ENCODE measurements at regions not wholly inside any gene's neighbourhood (a gene's known extent, or its start where the extent isn't known, plus 50 kb on each side); places are given as distances from the start of the nearest gene placed in this dataset.

DNA sequence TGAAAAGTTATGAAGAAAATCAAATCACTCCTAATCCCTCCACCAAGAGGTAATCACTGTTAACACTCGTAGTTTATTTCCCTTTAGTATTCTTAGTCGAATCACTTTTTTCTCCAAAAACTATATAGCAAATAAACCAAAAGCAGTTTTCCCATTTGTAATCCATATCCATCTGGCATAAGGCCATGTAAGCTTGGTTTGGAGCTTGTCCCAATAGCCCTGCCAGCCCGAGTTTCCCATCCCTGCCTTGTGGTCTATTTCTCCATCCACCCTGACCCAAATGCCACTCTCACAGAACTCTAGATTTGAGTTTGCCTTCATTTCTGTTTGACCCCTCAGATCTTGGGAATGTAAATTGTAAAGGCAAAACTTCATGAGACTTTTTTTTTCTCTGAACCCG is 71.8 kb upstream of the DSP start:
- no peaks in the 10 kb centered on the region for H3K4me1 ChIP-seq (ENCODE audit: insufficient read depth)
- no peak for TF ChIP-seq CREB1 (CRISPR knock-in tag; IDR thresholded peaks at IDR 0.05; ENCODE audit: low read depth)
- TF ChIP-seq, protein P1, sequence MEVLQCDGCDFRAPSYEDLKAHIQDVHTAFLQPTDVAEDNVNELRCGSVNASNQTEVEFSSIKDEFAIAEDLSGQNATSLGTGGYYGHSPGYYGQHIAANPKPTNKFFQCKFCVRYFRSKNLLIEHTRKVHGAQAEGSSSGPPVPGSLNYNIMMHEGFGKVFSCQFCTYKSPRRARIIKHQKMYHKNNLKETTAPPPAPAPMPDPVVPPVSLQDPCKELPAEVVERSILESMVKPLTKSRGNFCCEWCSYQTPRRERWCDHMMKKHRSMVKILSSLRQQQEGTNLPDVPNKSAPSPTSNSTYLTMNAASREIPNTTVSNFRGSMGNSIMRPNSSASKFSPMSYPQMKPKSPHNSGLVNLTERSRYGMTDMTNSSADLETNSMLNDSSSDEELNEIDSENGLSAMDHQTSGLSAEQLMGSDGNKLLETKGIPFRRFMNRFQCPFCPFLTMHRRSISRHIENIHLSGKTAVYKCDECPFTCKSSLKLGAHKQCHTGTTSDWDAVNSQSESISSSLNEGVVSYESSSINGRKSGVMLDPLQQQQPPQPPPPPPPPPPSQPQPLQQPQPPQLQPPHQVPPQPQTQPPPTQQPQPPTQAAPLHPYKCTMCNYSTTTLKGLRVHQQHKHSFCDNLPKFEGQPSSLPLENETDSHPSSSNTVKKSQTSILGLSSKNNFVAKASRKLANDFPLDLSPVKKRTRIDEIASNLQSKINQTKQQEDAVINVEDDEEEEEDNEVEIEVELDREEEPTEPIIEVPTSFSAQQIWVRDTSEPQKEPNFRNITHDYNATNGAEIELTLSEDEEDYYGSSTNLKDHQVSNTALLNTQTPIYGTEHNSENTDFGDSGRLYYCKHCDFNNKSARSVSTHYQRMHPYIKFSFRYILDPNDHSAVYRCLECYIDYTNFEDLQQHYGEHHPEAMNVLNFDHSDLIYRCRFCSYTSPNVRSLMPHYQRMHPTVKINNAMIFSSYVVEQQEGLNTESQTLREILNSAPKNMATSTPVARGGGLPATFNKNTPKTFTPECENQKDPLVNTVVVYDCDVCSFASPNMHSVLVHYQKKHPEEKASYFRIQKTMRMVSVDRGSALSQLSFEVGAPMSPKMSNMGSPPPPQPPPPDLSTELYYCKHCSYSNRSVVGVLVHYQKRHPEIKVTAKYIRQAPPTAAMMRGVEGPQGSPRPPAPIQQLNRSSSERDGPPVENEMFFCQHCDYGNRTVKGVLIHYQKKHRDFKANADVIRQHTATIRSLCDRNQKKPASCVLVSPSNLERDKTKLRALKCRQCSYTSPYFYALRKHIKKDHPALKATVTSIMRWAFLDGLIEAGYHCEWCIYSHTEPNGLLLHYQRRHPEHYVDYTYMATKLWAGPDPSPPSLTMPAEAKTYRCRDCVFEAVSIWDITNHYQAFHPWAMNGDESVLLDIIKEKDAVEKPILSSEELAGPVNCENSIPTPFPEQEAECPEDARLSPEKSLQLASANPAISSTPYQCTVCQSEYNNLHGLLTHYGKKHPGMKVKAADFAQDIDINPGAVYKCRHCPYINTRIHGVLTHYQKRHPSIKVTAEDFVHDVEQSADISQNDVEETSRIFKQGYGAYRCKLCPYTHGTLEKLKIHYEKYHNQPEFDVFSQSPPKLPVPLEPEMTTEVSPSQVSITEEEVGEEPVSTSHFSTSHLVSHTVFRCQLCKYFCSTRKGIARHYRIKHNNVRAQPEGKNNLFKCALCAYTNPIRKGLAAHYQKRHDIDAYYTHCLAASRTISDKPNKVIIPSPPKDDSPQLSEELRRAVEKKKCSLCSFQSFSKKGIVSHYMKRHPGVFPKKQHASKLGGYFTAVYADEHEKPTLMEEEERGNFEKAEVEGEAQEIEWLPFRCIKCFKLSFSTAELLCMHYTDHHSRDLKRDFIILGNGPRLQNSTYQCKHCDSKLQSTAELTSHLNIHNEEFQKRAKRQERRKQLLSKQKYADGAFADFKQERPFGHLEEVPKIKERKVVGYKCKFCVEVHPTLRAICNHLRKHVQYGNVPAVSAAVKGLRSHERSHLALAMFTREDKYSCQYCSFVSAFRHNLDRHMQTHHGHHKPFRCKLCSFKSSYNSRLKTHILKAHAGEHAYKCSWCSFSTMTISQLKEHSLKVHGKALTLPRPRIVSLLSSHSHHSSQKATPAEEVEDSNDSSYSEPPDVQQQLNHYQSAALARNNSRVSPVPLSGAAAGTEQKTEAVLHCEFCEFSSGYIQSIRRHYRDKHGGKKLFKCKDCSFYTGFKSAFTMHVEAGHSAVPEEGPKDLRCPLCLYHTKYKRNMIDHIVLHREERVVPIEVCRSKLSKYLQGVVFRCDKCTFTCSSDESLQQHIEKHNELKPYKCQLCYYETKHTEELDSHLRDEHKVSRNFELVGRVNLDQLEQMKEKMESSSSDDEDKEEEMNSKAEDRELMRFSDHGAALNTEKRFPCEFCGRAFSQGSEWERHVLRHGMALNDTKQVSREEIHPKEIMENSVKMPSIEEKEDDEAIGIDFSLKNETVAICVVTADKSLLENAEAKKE (CRISPR knock-in tag; IDR thresholded peaks at IDR 0.05) = no peak
- TF ChIP-seq, protein P2, sequence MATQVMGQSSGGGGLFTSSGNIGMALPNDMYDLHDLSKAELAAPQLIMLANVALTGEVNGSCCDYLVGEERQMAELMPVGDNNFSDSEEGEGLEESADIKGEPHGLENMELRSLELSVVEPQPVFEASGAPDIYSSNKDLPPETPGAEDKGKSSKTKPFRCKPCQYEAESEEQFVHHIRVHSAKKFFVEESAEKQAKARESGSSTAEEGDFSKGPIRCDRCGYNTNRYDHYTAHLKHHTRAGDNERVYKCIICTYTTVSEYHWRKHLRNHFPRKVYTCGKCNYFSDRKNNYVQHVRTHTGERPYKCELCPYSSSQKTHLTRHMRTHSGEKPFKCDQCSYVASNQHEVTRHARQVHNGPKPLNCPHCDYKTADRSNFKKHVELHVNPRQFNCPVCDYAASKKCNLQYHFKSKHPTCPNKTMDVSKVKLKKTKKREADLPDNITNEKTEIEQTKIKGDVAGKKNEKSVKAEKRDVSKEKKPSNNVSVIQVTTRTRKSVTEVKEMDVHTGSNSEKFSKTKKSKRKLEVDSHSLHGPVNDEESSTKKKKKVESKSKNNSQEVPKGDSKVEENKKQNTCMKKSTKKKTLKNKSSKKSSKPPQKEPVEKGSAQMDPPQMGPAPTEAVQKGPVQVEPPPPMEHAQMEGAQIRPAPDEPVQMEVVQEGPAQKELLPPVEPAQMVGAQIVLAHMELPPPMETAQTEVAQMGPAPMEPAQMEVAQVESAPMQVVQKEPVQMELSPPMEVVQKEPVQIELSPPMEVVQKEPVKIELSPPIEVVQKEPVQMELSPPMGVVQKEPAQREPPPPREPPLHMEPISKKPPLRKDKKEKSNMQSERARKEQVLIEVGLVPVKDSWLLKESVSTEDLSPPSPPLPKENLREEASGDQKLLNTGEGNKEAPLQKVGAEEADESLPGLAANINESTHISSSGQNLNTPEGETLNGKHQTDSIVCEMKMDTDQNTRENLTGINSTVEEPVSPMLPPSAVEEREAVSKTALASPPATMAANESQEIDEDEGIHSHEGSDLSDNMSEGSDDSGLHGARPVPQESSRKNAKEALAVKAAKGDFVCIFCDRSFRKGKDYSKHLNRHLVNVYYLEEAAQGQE (IDR thresholded peaks at IDR 0.05; ENCODE audit: unreplicated experiment) = no peak
- TF ChIP-seq ZNF114 (CRISPR knock-in tag; IDR thresholded peaks at IDR 0.05) = no peak
- TF ChIP-seq NANOG (IDR thresholded peaks at IDR 0.05; ENCODE audit: borderline replicate concordance) = no peak
- TF ChIP-seq, protein P3, sequence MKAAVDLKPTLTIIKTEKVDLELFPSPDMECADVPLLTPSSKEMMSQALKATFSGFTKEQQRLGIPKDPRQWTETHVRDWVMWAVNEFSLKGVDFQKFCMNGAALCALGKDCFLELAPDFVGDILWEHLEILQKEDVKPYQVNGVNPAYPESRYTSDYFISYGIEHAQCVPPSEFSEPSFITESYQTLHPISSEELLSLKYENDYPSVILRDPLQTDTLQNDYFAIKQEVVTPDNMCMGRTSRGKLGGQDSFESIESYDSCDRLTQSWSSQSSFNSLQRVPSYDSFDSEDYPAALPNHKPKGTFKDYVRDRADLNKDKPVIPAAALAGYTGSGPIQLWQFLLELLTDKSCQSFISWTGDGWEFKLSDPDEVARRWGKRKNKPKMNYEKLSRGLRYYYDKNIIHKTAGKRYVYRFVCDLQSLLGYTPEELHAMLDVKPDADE (IDR thresholded peaks at IDR 0.05) = no peak
- TF ChIP-seq, protein P4, sequence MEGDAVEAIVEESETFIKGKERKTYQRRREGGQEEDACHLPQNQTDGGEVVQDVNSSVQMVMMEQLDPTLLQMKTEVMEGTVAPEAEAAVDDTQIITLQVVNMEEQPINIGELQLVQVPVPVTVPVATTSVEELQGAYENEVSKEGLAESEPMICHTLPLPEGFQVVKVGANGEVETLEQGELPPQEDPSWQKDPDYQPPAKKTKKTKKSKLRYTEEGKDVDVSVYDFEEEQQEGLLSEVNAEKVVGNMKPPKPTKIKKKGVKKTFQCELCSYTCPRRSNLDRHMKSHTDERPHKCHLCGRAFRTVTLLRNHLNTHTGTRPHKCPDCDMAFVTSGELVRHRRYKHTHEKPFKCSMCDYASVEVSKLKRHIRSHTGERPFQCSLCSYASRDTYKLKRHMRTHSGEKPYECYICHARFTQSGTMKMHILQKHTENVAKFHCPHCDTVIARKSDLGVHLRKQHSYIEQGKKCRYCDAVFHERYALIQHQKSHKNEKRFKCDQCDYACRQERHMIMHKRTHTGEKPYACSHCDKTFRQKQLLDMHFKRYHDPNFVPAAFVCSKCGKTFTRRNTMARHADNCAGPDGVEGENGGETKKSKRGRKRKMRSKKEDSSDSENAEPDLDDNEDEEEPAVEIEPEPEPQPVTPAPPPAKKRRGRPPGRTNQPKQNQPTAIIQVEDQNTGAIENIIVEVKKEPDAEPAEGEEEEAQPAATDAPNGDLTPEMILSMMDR (conservative IDR thresholded peaks at IDR 0.05; ENCODE audit: low read depth in 2 of 2) = no peak
- no peak for TF ChIP-seq EZH2phosphoT487 (IDR thresholded peaks at IDR 0.05; ENCODE audit: unreplicated experiment)
- TF ChIP-seq ZNF331 (CRISPR knock-in tag; IDR thresholded peaks at IDR 0.05; ENCODE audit: low read depth) = no peak
- TF ChIP-seq EZH2 (IDR thresholded peaks at IDR 0.05; ENCODE audit: low read depth, unreplicated experiment) = no peak
- no peak for TF ChIP-seq STAT1 (IDR thresholded peaks at IDR 0.05; ENCODE audit: unreplicated experiment)
- TF ChIP-seq JUNB (IDR thresholded peaks at IDR 0.05; ENCODE audit: unreplicated experiment) = no peak
- no peaks in the 10 kb centered on the region for H3K27me3 ChIP-seq (ENCODE audit: insufficient read depth)
- DNase-seq (ENCODE audit: low spot score) = no peak
- H3K4me2 ChIP-seq = no peak overlapping the region
- Mint-ChIP-seq H3K27me3 (ENCODE audit: insufficient read depth, low read depth, poor library complexity) (peaks cover 3% of the 10 kb centered on the region), H3K4me3 (no peak overlapping the region), H3K4me1 (no peaks in the 10 kb centered on the region), H3K36me3 (ENCODE audit: low read depth) (no peaks in the 10 kb centered on the region), H3K27ac (no peak overlapping the region), H3K9me3 (no peaks in the 10 kb centered on the region)
- no peaks in the 10 kb centered on the region for H4K20me1 ChIP-seq (replicated peaks; ENCODE audit: insufficient read depth)
- H3F3A ChIP-seq (replicated peaks; ENCODE audit: low read depth) = no peaks in the 10 kb centered on the region
- ATAC-seq = no peak
- H3K36me3 ChIP-seq (ENCODE audit: insufficient read depth) = no peaks in the 10 kb centered on the region
- H3K4me3 ChIP-seq = no peak overlapping the region
- no peaks in the 10 kb centered on the region for H3K79me2 ChIP-seq (replicated peaks; ENCODE audit: insufficient read depth)
- H3K27ac ChIP-seq (ENCODE audit: low read depth) = no peak overlapping the region
- peaks cover 5% of the 10 kb centered on the region; the same call in 1 of the 2 replicates for H3K9me2 ChIP-seq (ENCODE audit: insufficient read depth)
- no peak overlapping the region for H2AFZ ChIP-seq
